ENCODE measurements at regions not wholly inside any gene's neighbourhood (a gene's known extent, or its start where the extent isn't known, plus 50 kb on each side); places are given as distances from the start of the nearest gene placed in this dataset.
"Not testable (repeated sequence)": the region's sequence is repeated elsewhere in the genome, so short reads cannot be mapped to it uniquely, and the experiment has no call there.

- no peak for DNase-seq (ENCODE audit: low spot score)
Observed at GRCh38 chr4:58871509-58871908, 1761.3 kb upstream of the IGFBP7 start.

- DNase-seq (ENCODE audit: low spot score) = no peak
Observed at GRCh38 chr4:58849026-58849425, 1738.8 kb upstream of the IGFBP7 start.

GRCh38 chr4:58843455-58843854 lies 1733.3 kb upstream of the IGFBP7 start:
- DNase-seq (ENCODE audit: low spot score) = no peak

GRCh38 chr4:58833126-58833525 lies 1722.9 kb upstream of the IGFBP7 start:
- no peak for DNase-seq (ENCODE audit: low spot score)

DNA sequence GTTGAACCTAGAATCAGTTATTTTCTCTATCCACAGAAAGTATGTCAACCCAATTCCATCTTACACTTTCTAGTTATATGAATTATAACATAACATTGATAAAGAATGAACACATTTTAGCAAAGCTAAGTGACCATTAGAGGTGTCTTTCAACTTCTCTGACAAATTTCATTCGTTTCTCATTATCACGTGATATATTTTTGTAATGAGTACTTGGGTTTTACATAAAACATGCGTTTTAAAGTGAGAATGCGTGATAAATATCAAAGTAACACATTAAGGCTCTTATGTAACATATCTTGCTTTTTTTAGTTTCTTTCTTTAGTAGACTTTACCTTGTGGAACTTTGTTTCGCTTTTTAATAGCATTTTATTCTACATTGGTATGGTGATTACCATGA lies 1715.1 kb upstream of the IGFBP7 start:
- DNase-seq (ENCODE audit: low spot score) = no peak

DNA sequence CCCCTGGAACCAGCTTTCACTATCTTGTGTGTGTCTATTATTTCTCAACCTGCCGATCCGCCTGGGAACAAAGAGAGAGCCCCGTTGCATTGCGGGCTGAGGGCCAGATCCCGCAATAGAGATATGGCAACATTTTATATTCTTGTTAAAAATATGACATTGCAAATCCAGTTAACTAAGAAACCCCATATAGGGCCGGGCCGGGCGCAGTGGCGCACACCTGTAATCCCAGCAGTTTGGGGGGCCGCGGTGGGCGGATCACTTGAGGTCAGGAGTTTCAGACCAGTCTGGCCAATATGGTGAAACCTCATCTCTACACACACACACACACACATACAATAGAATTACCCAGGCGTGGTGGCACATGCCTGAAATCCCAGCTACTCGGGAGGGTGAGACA lies 1708.4 kb upstream of the IGFBP7 start:
- DNase-seq (ENCODE audit: low spot score) = not testable (repeated sequence)

GRCh38 chr4:58809948-58810347 lies 1699.8 kb upstream of the IGFBP7 start:
- no peak for DNase-seq (ENCODE audit: low spot score)

DNA sequence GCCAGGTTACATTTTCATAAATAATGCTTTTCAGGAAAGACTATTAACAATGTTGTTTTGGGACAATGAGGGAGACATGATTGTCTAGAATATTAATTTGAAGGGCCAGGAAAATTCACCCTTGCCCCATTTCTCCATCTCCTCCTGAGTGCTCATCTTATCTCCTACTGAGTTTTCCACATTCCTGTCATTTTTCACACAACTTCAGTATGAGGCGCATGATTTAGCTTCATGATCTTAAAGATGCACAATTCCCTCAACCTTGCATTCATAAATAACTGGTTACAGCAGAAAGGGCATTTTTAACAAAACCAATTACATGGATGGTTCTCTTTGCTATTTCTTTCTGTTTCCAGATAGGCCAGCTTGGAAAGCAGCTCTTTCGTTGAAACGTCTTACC lies 1699.2 kb upstream of the IGFBP7 start:
- DNase-seq (ENCODE audit: low spot score) = no peak

DNA sequence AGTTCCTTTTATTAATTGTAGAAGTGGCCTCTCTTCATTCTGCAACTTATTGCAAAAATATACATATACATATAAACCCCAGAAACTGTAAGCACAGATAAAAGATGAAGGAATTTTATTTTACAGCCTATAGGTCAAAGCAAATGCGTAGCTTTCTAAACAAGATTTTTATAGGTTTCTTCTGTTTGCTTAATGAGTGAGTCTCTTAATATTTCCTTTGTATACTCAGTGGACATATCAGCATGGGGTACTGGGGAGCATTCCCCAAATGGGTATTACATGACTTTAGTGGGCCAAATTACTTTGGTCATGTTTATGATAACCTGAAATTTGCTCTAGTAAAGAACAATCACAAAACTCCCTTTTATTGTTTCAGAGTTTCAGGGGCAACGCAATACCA lies 1698.6 kb upstream of the IGFBP7 start:
- DNase-seq (ENCODE audit: low spot score) = no peak

- no peak for DNase-seq (ENCODE audit: low spot score)
Observed at GRCh38 chr4:58807843-58808615, 1697.8 kb upstream of the IGFBP7 start.

GRCh38 chr4:58776627-58777026 lies 1666.4 kb upstream of the IGFBP7 start:
- DNase-seq (ENCODE audit: low spot score) = no peak

GRCh38 chr4:58767598-58767997 lies 1657.4 kb upstream of the IGFBP7 start:
- DNase-seq (ENCODE audit: low spot score) = no peak

DNA sequence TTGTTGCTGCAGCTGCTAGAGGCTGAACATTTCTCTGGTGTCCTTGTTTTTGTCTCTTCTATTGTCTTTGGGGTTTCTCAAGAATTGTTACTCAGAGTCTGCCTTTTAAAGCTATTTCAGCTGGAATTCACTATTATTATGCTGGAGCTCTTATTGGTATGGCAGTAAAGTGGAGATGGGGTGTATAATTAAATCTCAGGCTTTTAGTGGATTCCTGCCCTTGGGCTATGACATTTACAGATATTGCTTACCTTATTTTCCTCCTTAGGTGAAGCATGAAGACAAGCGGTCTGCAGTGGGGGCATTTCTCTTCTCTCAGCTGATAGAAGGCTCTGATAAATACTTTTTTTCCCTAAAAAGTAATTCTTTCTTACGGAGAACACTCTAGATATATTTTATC lies 1656.6 kb upstream of the IGFBP7 start:
- peak; percentile 16 for DNase-seq (ENCODE audit: low spot score)

GRCh38 chr4:58761563-58761962 lies 1651.4 kb upstream of the IGFBP7 start:
- no peak for DNase-seq (ENCODE audit: low spot score)

DNA sequence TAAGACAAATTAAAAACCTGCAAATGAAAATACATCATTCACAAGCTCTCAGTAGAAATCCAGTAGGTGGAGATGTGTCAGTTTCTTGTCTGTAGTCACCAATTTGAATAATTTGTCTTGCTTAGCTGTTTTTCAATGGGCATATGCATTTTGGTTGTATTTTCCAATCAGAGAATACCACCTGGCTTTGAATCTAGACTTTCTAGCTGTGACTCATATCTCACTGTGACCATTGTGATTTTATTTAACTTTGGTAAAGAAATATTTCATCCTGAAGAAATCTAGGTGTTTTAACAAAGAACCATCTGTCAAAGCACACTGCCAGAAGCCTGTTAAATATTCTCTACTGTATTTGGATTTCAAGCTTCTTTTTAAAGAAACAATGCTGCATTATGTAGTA lies 1650.6 kb upstream of the IGFBP7 start:
- no peak for DNase-seq (ENCODE audit: low spot score)

GRCh38 chr4:58760100-58760499 lies 1649.9 kb upstream of the IGFBP7 start:
- DNase-seq (ENCODE audit: low spot score) = no peak

DNA sequence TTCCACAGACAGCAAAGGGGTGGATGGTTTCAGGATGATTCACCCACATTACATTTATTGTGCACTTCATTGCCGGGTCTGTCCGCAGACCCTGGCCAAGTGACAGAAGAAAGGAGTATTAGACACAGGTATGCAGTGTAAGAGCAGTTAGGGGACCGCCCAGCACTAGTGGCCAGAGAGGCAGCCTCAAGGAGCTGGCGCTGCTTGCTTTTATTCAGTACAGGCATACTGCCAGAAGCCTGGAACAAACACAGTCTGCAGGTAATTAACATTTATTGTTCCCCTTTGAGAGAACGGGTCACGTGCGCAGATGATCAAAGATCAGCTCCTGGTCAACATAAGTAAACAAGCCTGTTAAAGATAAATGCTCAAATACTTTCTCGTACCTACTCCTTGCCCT lies 1639.0 kb upstream of the IGFBP7 start:
- no peak for DNase-seq (ENCODE audit: low spot score)

GRCh38 chr4:58740897-58741296 lies 1630.7 kb upstream of the IGFBP7 start:
- no peak for DNase-seq (ENCODE audit: low spot score)

DNA sequence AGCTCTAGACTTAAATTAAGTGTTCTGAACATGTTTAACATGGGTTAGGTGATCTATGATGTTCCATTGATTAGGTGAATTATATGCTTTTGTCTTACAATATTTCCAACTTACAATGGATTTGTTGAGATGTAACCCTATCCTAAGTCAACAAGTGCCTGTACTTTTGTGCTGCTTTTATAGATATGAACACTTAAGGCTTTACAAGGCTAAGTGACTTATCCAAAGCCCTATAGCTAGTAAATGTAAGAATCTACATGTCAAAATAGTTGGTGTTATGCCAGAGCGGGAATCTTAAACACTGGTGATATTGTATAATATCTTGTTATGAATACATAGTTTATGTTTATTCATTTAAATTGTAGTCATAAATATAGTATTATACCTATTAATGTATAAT lies 1629.1 kb upstream of the IGFBP7 start:
- DNase-seq (ENCODE audit: low spot score) = no peak

DNA sequence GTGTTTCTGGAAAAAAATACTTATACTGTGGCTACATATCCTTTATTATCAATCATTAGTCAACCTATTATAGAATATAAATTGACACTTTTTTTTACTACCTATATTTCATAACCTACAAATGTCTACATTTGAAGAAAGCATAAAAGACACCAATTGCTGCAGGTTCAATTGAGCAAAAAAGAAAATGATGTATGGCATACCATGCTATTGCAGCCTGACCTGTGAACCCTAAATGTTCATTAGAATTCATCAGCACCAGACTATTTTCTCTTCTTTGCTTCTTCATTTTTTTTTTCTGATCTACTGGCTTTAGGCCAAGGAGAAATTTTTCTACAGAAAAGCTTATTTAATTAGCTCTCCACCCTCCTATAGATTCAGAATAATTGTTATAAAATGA lies 1628.2 kb upstream of the IGFBP7 start:
- DNase-seq (ENCODE audit: low spot score) = no peak

DNA sequence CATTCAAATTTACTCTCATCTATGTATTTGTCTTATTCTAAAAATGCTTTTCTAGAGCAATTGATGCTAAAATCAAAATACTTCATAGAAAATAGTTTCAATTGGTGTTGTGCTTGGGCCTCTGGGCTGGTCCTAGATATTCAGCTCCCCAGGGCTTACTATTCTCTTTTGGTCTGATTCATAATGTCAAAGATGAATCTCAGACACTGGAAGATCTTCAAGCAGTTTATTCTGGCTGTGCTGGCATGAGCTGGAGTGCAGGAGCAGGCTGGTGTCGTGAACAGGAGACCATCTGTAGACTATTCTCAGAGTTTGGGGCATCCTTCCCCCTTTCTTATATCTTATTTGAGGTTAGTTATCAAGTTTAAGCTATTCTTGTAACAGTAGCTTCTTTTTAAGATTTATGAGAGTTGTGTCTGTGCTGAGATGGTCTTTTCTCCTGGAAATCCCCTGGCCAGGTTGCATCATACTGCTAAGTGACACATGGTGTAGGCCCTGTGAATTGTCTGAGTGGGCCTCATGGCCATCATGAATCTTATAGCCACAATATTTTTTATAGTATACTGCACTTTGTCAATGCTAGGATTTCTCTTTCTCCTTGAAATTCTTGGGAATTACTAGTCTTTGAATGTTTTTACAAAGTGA lies 1624.0 kb upstream of the IGFBP7 start:
- no peak for DNase-seq (ENCODE audit: low spot score)

DNA sequence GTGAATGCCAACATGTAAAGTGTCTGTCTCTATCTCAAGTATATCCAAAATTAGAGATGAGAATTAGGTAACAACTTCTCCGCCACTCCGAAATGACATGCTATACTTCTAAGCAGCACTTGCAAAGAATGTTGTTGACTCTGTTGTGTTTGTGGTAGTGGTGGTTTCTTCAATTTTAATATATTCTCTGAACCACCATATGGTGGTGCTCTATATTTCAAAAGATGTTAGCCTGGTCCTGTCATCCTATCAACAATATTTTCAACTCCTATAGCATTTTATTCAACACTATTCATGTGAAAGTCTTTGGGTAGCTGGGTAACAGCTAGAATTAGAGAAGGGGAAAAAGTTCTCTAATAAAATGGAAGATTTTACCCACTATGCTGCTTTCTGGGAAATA lies 1622.8 kb upstream of the IGFBP7 start:
- no peak for DNase-seq (ENCODE audit: low spot score)

GRCh38 chr4:58723954-58724353 lies 1613.8 kb upstream of the IGFBP7 start:
- DNase-seq (ENCODE audit: low spot score) = no peak

- DNase-seq (ENCODE audit: low spot score) = no peak
Observed at GRCh38 chr4:58711039-58711438, 1600.9 kb upstream of the IGFBP7 start.
